GM12873 (cell line): ENCODE measurements at regions not wholly inside any gene's neighbourhood (a gene's known extent, or its start where the extent isn't known, plus 50 kb on each side); places are given as distances from the start of the nearest gene placed in this dataset.

Experiments
- TF ChIP-seq, protein P1 (sequence below): IDR thresholded peaks from 2 replicates; pipeline ENCODE4 v1.5.1; 2012; ENCODE audit warnings: low read depth, mild to moderate bottlenecking, moderate library complexity, low read length, control low read depth; ENCODE audit not compliant: insufficient read depth; ENCODE audit errors: missing control alignments

DNA sequence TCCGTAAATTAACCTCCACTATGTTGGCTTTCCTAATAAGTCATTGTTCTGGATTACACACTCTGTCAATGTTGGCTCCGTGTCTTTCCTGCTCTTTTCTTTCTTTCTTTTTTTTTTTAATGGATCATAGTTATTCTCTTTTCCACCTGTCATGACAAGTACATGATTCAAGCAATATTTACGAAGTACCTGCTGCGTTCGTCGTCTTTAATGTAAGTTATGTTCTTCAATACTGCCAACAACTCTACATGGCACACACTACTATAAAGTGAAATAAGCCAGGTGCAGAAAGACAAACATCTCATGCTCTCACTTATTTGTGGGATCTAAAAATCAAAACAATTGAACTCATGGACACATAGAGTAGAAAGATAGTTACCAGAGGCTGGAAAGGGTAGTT is 239.1 kb downstream of the SCG2 start:
- TF ChIP-seq, protein P1, sequence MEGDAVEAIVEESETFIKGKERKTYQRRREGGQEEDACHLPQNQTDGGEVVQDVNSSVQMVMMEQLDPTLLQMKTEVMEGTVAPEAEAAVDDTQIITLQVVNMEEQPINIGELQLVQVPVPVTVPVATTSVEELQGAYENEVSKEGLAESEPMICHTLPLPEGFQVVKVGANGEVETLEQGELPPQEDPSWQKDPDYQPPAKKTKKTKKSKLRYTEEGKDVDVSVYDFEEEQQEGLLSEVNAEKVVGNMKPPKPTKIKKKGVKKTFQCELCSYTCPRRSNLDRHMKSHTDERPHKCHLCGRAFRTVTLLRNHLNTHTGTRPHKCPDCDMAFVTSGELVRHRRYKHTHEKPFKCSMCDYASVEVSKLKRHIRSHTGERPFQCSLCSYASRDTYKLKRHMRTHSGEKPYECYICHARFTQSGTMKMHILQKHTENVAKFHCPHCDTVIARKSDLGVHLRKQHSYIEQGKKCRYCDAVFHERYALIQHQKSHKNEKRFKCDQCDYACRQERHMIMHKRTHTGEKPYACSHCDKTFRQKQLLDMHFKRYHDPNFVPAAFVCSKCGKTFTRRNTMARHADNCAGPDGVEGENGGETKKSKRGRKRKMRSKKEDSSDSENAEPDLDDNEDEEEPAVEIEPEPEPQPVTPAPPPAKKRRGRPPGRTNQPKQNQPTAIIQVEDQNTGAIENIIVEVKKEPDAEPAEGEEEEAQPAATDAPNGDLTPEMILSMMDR = no peak

DNA sequence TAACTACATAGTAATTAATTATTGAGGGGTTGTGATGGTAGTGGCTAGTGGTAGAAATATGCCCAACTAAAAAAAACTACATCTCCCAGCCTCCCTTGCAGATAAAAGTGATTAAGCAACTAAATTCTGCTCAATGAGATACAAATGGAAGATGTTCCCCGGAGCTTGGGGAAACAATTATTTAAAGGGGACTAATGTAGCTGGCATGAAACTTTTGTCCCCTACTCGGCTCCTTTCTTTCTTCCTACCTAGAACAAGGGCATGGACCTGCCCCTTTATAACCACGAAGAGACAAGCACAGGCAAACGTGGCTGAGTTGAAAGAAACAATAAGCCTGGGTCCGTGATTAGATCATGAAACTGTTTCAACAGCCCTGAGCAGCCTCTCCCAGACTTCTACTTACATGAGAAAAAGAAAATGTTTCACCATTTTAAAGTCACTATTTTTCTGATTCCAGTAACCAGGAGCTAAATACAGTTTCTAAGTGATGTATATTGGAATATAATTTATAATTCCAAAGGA is 236.9 kb downstream of the SCG2 start:
- TF ChIP-seq, protein P1 = no peak

DNA sequence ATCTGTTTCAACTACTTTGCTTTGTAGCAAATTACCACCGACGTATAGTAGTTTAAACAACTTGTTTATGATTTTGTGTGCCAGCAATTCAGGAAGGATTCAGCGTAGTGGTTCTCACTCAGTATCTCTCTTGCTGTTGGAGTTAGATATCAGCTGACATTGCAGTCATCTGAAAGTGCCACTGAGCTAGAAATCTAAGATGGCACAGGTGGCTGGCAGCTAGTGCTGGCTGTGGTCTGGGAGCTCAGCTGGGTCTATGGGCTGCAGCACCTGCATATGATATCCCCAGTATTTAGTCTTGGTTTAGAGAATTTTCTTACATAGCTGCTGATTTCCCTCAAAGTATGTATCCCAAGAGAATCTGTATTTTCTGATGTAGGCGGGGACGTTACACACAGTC is 235.6 kb downstream of the SCG2 start:
- TF ChIP-seq, protein P1 = no peak

DNA sequence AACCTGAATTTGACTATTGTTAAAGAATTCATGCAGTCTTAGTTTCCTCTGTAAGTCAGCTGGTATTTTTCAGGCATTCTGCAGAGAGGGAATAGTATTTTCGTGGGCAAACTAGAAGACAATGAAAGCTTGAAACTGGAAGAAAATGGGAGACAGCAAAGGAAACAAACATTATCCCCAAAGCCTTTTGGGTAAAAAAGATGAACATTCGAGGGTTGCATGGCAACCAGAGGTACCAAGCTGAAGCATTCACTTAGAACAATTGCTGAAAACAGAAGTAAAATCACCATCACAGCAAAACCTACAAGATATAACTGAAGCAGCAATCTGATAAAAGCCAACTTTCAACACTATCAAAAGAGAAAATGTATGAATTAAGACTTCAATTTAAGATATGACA is 233.7 kb downstream of the SCG2 start:
- TF ChIP-seq, protein P1 = no peak

DNA sequence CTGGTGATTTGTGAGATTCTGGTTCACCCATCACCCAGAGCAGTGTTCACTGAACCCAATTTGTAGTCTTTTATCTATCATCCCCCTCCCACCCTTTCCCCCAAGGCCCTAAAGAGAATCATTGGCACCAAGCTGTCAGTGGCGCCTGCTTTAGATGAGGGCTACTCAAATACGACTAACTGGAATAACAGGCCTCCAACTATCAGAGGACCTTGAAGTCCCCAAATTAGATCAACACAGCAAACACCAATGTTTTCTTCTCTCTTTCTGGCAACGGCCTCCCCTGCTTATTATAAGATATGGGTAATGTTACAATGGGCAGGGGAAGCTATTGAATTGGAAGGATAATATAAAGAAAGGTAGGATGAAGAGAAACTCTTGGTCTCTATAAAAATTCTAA is 232.3 kb downstream of the SCG2 start:
- TF ChIP-seq, protein P1 = no peak

DNA sequence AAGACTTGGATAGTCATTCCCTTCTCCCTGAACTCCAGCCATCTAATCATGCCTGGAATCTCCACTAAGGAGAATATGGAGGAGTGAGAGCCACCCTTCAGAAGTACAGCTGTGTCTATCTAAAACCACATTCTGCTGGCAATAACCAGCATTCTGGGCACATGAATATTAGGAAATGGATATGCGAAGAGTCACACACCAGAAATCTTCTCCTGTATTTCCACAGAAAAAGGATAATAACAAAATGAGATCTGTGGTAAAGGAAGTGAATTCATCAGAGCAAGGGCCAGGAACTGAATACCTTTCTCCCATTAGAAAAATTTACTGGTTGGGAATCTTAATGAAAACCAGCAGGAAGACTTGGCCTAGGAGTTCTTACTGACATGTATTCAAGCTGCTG is 218.8 kb downstream of the SCG2 start:
- TF ChIP-seq, protein P1 = no peak

DNA sequence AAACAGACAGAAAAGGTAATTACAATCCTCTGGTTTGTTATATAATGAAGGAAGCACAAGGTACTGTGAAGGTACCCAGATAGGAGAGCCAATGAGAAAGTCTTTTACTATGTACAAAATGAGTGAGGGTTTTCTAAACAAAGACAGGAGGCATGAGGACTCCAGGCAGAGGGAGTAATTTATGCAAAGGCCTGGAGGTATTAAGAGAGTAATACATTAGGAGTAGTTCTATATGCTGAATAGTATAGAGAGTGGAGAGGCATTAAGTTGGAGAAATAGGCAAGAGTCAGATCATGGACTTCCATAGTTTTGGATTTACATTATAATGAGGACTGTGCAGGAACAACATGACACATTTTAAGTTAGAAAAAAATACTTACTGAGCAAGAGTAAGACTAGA is 216.0 kb downstream of the SCG2 start:
- TF ChIP-seq, protein P1 = no peak
